ENCODE measurements at regions not wholly inside any gene's neighbourhood (a gene's known extent, or its start where the extent isn't known, plus 50 kb on each side); places are given as distances from the start of the nearest gene placed in this dataset.

GRCh38 chr1:212178851-212179250 is 106.4 kb upstream of the PPP2R5A start:
- H3K9me3 ChIP-seq (replicated peaks; ENCODE audit: control insufficient read depth, insufficient read depth, low read length) = no peaks in the 10 kb centered on the region
- H4K20me1 ChIP-seq (replicated peaks; ENCODE audit: control insufficient read depth, extremely low read depth, insufficient read depth, low read length) = no peaks in the 10 kb centered on the region
- H3K27me3 ChIP-seq (ENCODE audit: control insufficient read depth in 2 of 2, insufficient read depth in 2 of 2, low read length in 2 of 2) = peaks cover 0 to 1% of the 10 kb centered on the region in 2 experiments
- DNase-seq (ENCODE audit: low read depth, low spot score) (no peak), FAIRE-seq (no peak)
- no peaks in the 10 kb centered on the region for H3K36me3 ChIP-seq (ENCODE audit: control insufficient read depth in 2 of 2, extremely low read depth in 1 of 2, insufficient read depth in 2 of 2, low read length in 2 of 2)
- BruUV-seq (replicated peaks) = no TSS peak
- H3K4me1 ChIP-seq (ENCODE audit: control insufficient read depth, extremely low read depth, insufficient read depth, low read length) = no peaks in the 10 kb centered on the region
- no peak overlapping the region for H3K4me2 ChIP-seq (ENCODE audit: insufficient read depth, low read length)
- dilution Hi-C loops (cut with MboI; ENCODE audit: extremely low pct_ligation_motif_present, low sequenced_read_pairs) = no loop called here
- H3K27ac ChIP-seq (ENCODE audit: insufficient read depth, low read depth, low read length) = no peak overlapping the region
- POLR2A ChIA-PET = no interaction called here
- intact Hi-C loops (cut with micrococcal nuclease) = no loop called here
- TF ChIP-seq EZH2 (IDR thresholded peaks at IDR 0.05; ENCODE audit: borderline replicate concordance, low read depth, low read length, severe bottlenecking) (no peak), POLR2AphosphoS5 (IDR thresholded peaks at IDR 0.05; ENCODE audit: insufficient read depth, low read depth, low read length) (no peak), CTCF (IDR thresholded peaks at IDR 0.05; ENCODE audit: extremely low read depth in 1 of 2, insufficient read depth in 1 of 2, low read depth in 1 of 2, low read length in 2 of 2) (no peak), MAX (IDR thresholded peaks at IDR 0.05; ENCODE audit: insufficient read depth, insufficient read length) (no peak), GATA2 (IDR thresholded peaks at IDR 0.05; ENCODE audit: insufficient read depth, insufficient read length, low read depth, low read length) (no peak), MYC (IDR thresholded peaks at IDR 0.05; ENCODE audit: low read depth, low read length) (no peak), FOS (IDR thresholded peaks at IDR 0.05; ENCODE audit: borderline replicate concordance, insufficient read depth, low read length) (no peak), JUN (IDR thresholded peaks at IDR 0.05; ENCODE audit: borderline replicate concordance, insufficient read depth, insufficient read length, low read depth) (no peak), POLR2A (IDR thresholded peaks at IDR 0.05; ENCODE audit: low read depth, low read length) (no peak)
- H3K9me1 ChIP-seq (replicated peaks; ENCODE audit: control insufficient read depth, extremely low read depth, insufficient read depth, low read length) = no peaks in the 10 kb centered on the region
- no peak overlapping the region for H3K4me3 ChIP-seq (replicated peaks in 1 of 3; ENCODE audit: insufficient read depth in 1 of 3, low read depth in 1 of 3, low read length in 3 of 3)
- H3K79me2 ChIP-seq (ENCODE audit: control insufficient read depth, insufficient read depth, low read length) = no peaks in the 10 kb centered on the region
- H3K9ac ChIP-seq (replicated peaks; ENCODE audit: extremely low read depth, insufficient read depth, low read length) = no peak overlapping the region
- CTCF ChIA-PET = interaction anchor here (1.0 to 2.3 kb wide), 3 partner anchors 12 to 108 kb away, joined by 3 to 11 read pairs (median 6); no protein-coding TSS in a partner anchor
- no peak overlapping the region for H2AFZ ChIP-seq (ENCODE audit: low read depth, low read length)
